Osteocyte (in vitro differentiated cells): ENCODE measurements at regions not wholly inside any gene's neighbourhood (a gene's known extent, or its start where the extent isn't known, plus 50 kb on each side); places are given as distances from the start of the nearest gene placed in this dataset.

Experiments used
- DNase-seq: peaks from one replicate; pipeline ENCODE4 v3.0.0; 2021; ENCODE audit warnings: mixed read lengths; ENCODE audit not compliant: unreplicated experiment; ENCODE audit errors: extremely low spot score
- H3K27ac Mint-ChIP-seq: one replicate; pipeline ENCODE4 v1.8.0; 2021; ENCODE audit warnings: mild to moderate bottlenecking, mixed read lengths; ENCODE audit not compliant: unreplicated experiment
- H3K27me3 Mint-ChIP-seq: one replicate; pipeline ENCODE4 v1.8.0; 2021; ENCODE audit warnings: mixed read lengths; ENCODE audit not compliant: unreplicated experiment
- H3K36me3 Mint-ChIP-seq: one replicate; pipeline ENCODE4 v1.8.0; 2021; ENCODE audit warnings: mixed read lengths; ENCODE audit not compliant: unreplicated experiment
- H3K4me1 Mint-ChIP-seq: one replicate; pipeline ENCODE4 v1.8.0; 2021; ENCODE audit warnings: mixed read lengths; ENCODE audit not compliant: unreplicated experiment
- H3K4me3 Mint-ChIP-seq: one replicate; pipeline ENCODE4 v1.8.0; 2021; ENCODE audit warnings: mild to moderate bottlenecking, moderate library complexity, mixed read lengths; ENCODE audit not compliant: unreplicated experiment
- H3K9me3 Mint-ChIP-seq: one replicate; pipeline ENCODE4 v1.8.0; 2021; ENCODE audit warnings: mixed read lengths; ENCODE audit not compliant: unreplicated experiment
- CTCF ChIP-seq: fragments of 200-600 bp; sonication (generic); IDR thresholded peaks from 2 replicates; pipeline ENCODE4 v1.5.0; 2021; ENCODE audit warnings: antibody characterized with exemption, mild to moderate bottlenecking, moderate library complexity

GRCh38 chr18:62659698-62660097 lies 55.6 kb upstream of the PHLPP1 start:
- Mint-ChIP-seq H3K4me1 (peaks cover 26% of the 10 kb centered on the region), H3K36me3 (no peaks in the 10 kb centered on the region), H3K4me3 (no peak overlapping the region), H3K27ac (no peak overlapping the region), H3K27me3 (no peaks in the 10 kb centered on the region), H3K9me3 (no peaks in the 10 kb centered on the region)
- no peak for DNase-seq
- TF ChIP-seq CTCF: no peak

- Mint-ChIP-seq H3K27me3 (no peaks in the 10 kb centered on the region), H3K36me3 (no peaks in the 10 kb centered on the region), H3K9me3 (no peaks in the 10 kb centered on the region), H3K4me3 (no peak overlapping the region), H3K4me1 (peaks cover 26% of the 10 kb centered on the region), H3K27ac (no peak overlapping the region)
- DNase-seq: no peak
- TF ChIP-seq CTCF: no peak
Measured at GRCh38 chr18:62660691-62661090, 54.6 kb upstream of the PHLPP1 start.

GRCh38 chr18:62663731-62664336 lies 51.5 kb upstream of the PHLPP1 start:
- no peaks in the 10 kb centered on the region for H3K36me3 Mint-ChIP-seq
- no peaks in the 10 kb centered on the region for H3K9me3 Mint-ChIP-seq

GRCh38 chr18:62664414-62664813 lies 50.9 kb upstream of the PHLPP1 start:
- H3K27ac Mint-ChIP-seq: no peak overlapping the region
- H3K4me1 Mint-ChIP-seq: peaks cover 26% of the 10 kb centered on the region
- no peak overlapping the region for H3K4me3 Mint-ChIP-seq
- H3K9me3 Mint-ChIP-seq: no peaks in the 10 kb centered on the region
- no peaks in the 10 kb centered on the region for H3K36me3 Mint-ChIP-seq
- no peak for DNase-seq
- TF ChIP-seq CTCF: no peak
- no peaks in the 10 kb centered on the region for H3K27me3 Mint-ChIP-seq

More at GRCh38 chr18:62663731-62664336, 51.5 kb upstream of the PHLPP1 start:
- H3K4me1 Mint-ChIP-seq: peaks cover 26% of the 10 kb centered on the region
- no peak overlapping the region for H3K4me3 Mint-ChIP-seq
- H3K27ac Mint-ChIP-seq: peak overlapping the region; percentile 54
- TF ChIP-seq CTCF: no peak
- H3K27me3 Mint-ChIP-seq: no peaks in the 10 kb centered on the region
- DNase-seq: peak; percentile 64

- Mint-ChIP-seq H3K27ac (no peak overlapping the region), H3K9me3 (peaks cover 7% of the 10 kb centered on the region), H3K4me1 (peaks cover 26% of the 10 kb centered on the region), H3K27me3 (no peaks in the 10 kb centered on the region), H3K4me3 (no peak overlapping the region), H3K36me3 (no peaks in the 10 kb centered on the region)
- no peak for TF ChIP-seq CTCF
- no peak for DNase-seq
Measured at GRCh38 chr18:62665188-62665587, 50.2 kb upstream of the PHLPP1 start.
